GM18873 (cell line): ENCODE measurements at regions not wholly inside any gene's neighbourhood (a gene's known extent, or its start where the extent isn't known, plus 50 kb on each side); places are given as distances from the start of the nearest gene placed in this dataset.
"Not testable (repeated sequence)": the region's sequence is repeated elsewhere in the genome, so short reads cannot be mapped to it uniquely, and the experiment has no call there.

Experiments used
- ATAC-seq: cut with Tn5 transposase; IDR thresholded peaks from one replicate; pipeline ENCODE4 v1.9.1; 2021; ENCODE audit warnings: mild to moderate bottlenecking, moderate library complexity, moderate number of reproducible peaks; ENCODE audit not compliant: unreplicated experiment, low FRiP score

- ATAC-seq, result no peak
Measured at GRCh38 chr2:103166456-103167324, 404.9 kb downstream of the TMEM182 start.

- ATAC-seq, result no peak
Measured at GRCh38 chr2:103167599-103167998, 405.8 kb downstream of the TMEM182 start.

GRCh38 chr2:103169861-103170260 lies 408.0 kb downstream of the TMEM182 start:
- no peak for ATAC-seq

- ATAC-seq, result no peak
Measured at GRCh38 chr2:103172821-103173220, 411.0 kb downstream of the TMEM182 start.

- no peak for ATAC-seq
Measured at GRCh38 chr2:103174711-103175110, 412.9 kb downstream of the TMEM182 start.

GRCh38 chr2:103176294-103176915 lies 414.6 kb downstream of the TMEM182 start:
- ATAC-seq, result no peak

GRCh38 chr2:103179798-103180197 lies 418.0 kb downstream of the TMEM182 start:
- ATAC-seq, result no peak

GRCh38 chr2:103183061-103183460 lies 421.2 kb downstream of the TMEM182 start:
- no peak for ATAC-seq

GRCh38 chr2:103196802-103197201 lies 435.0 kb downstream of the TMEM182 start:
- ATAC-seq, result no peak

- ATAC-seq, result not testable (repeated sequence)
Measured at GRCh38 chr2:103200774-103201173, 438.9 kb downstream of the TMEM182 start.

- no peak for ATAC-seq
Measured at GRCh38 chr2:103208916-103209315, 447.1 kb downstream of the TMEM182 start.

GRCh38 chr2:103213028-103213542 lies 451.3 kb downstream of the TMEM182 start:
- ATAC-seq, result no peak

GRCh38 chr2:103218516-103218915 lies 456.7 kb downstream of the TMEM182 start:
- ATAC-seq, result no peak

- ATAC-seq, result no peak
Measured at GRCh38 chr2:103219398-103219797, 457.6 kb downstream of the TMEM182 start.

GRCh38 chr2:103222969-103223368 lies 461.1 kb downstream of the TMEM182 start:
- ATAC-seq, result no peak

- no peak for ATAC-seq
Measured at GRCh38 chr2:103230796-103231195, 469.0 kb downstream of the TMEM182 start.

- ATAC-seq, result no peak
Measured at GRCh38 chr2:103232865-103233264, 471.0 kb downstream of the TMEM182 start.

- no peak for ATAC-seq
Measured at GRCh38 chr2:103233691-103234090, 471.9 kb downstream of the TMEM182 start.

GRCh38 chr2:103235283-103235682 lies 473.5 kb downstream of the TMEM182 start:
- no peak for ATAC-seq

GRCh38 chr2:103249462-103249861 lies 487.6 kb downstream of the TMEM182 start:
- no peak for ATAC-seq

- no peak for ATAC-seq
Measured at GRCh38 chr2:103252781-103253180, 490.9 kb downstream of the TMEM182 start.

GRCh38 chr2:103254611-103255010 lies 492.8 kb downstream of the TMEM182 start:
- no peak for ATAC-seq
